PC-3 (cell line): ENCODE measurements at regions not wholly inside any gene's neighbourhood (a gene's known extent, or its start where the extent isn't known, plus 50 kb on each side); places are given as distances from the start of the nearest gene placed in this dataset.

ENCODE experiments used
- EZH2 ChIP-seq: fragments of 300-600 bp; sonication (generic); IDR thresholded peaks from one replicate; pipeline ENCODE4 v1.6.1; 2017; ENCODE audit warnings: antibody characterized with exemption, mild to moderate bottlenecking, low read length; ENCODE audit not compliant: unreplicated experiment
- EZH2phosphoT487 ChIP-seq: fragments of 300-600 bp; sonication (generic); IDR thresholded peaks from 2 replicates; pipeline ENCODE4 v1.6.1; 2018; ENCODE audit warnings: mild to moderate bottlenecking, antibody characterized with exemption, low read length, borderline replicate concordance
- TF ChIP-seq, protein P1 (sequence below): fragments of 300-600 bp; sonication (generic); conservative IDR thresholded peaks from 2 replicates; pipeline ENCODE4 v1.5.1; 2017; ENCODE audit warnings: antibody characterized with exemption, low read depth, mild to moderate bottlenecking, low read length

- TF ChIP-seq, protein P1, sequence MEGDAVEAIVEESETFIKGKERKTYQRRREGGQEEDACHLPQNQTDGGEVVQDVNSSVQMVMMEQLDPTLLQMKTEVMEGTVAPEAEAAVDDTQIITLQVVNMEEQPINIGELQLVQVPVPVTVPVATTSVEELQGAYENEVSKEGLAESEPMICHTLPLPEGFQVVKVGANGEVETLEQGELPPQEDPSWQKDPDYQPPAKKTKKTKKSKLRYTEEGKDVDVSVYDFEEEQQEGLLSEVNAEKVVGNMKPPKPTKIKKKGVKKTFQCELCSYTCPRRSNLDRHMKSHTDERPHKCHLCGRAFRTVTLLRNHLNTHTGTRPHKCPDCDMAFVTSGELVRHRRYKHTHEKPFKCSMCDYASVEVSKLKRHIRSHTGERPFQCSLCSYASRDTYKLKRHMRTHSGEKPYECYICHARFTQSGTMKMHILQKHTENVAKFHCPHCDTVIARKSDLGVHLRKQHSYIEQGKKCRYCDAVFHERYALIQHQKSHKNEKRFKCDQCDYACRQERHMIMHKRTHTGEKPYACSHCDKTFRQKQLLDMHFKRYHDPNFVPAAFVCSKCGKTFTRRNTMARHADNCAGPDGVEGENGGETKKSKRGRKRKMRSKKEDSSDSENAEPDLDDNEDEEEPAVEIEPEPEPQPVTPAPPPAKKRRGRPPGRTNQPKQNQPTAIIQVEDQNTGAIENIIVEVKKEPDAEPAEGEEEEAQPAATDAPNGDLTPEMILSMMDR, result no peak
- no peak for TF ChIP-seq EZH2
- TF ChIP-seq EZH2phosphoT487, result no peak
These were observed 381.0 kb downstream of the TTLL7 start for GRCh38 chr1:83617883-83618282.
